Astrocyte (in vitro differentiated cells and primary cell): ENCODE measurements at regions not wholly inside any gene's neighbourhood (a gene's known extent, or its start where the extent isn't known, plus 50 kb on each side); places are given as distances from the start of the nearest gene placed in this dataset.

Experiments used
- CTCF ChIP-seq: IDR thresholded peaks from 2 replicates; pipeline ENCODE4 v1.5.1; 2011; ENCODE audit warnings: low read depth, mild to moderate bottlenecking, inconsistent platforms, low read length, moderate library complexity; ENCODE audit not compliant: insufficient read depth
- EZH2 ChIP-seq: IDR thresholded peaks from 2 replicates; pipeline ENCODE4 v1.6.1; 2012; ENCODE audit warnings: mild to moderate bottlenecking, low read length, inconsistent platforms; ENCODE audit not compliant: insufficient read depth

- TF ChIP-seq CTCF, result no peak
- TF ChIP-seq EZH2, result no peak
These were observed 177.2 kb downstream of the SEC23IP start for GRCh38 chr10:120069700-120070099.
